Fibroblast of pulmonary artery (primary cell): ENCODE measurements at regions not wholly inside any gene's neighbourhood (a gene's known extent, or its start where the extent isn't known, plus 50 kb on each side); places are given as distances from the start of the nearest gene placed in this dataset.

Experiments used
- DNase-seq: peaks from one replicate; pipeline ENCODE4 v3.0.0-alpha.2; 2010; ENCODE audit warnings: low read depth
- H3K4me3 ChIP-seq: replicated peaks from 2 replicates; pipeline ENCODE4 v1.5.1; 2011; ENCODE audit warnings: low read depth, mild to moderate bottlenecking, control low read depth, low read length, moderate library complexity
- CTCF ChIP-seq: IDR thresholded peaks from 2 replicates; pipeline ENCODE4 v1.5.1; 2011; ENCODE audit warnings: mild to moderate bottlenecking, control low read depth, low read length, inconsistent platforms; ENCODE audit errors: missing control alignments

GRCh38 chr2:224141304-224141703, 102.2 kb upstream of the SERPINE2 start:
- DNase-seq, result no peak
- no peak overlapping the region for H3K4me3 ChIP-seq
- no peak for TF ChIP-seq CTCF

DNA sequence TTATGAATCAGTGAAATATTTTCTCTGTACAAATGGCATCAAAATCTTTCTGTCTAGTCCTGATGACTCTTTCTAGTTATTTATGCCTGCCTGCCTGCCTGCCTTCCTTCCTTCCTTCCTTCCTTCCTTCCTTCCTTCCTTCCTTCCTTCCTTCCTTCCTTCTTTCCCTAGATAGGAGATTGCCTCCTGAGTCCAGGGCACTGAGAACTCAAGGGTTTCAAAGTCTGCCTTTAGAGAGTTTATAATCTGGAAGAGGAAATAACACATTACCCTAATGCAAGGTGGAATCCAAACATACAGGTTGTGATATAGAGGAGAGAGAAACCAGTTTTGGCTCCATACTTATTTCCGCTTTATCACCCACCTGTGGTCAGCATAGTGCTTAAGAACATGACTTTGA, 98.1 kb upstream of the SERPINE2 start:
- no peak for TF ChIP-seq CTCF
- no peak overlapping the region for H3K4me3 ChIP-seq
- DNase-seq, result no peak

GRCh38 chr2:224136396-224136795, 97.3 kb upstream of the SERPINE2 start:
- no peak for DNase-seq
- no peak for TF ChIP-seq CTCF
- H3K4me3 ChIP-seq, result no peak overlapping the region

DNA sequence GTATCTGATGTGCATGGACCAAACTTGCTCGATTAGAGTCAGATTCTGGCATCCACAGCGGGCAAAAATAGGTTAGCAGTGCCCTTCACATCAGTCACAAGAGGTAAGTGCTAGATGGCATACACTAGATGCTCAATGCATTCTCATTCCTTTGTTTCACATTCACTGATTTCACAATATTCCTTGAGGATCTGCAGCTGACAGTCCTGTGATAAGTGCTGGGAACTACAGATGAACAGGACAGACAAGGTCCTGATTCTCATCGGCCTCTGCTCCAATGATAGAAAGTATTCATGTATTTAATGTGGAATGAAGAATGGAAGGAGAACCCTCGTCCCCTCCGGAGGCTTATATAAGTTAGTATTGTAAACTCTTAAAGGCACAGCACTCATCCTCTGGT, 96.8 kb upstream of the SERPINE2 start:
- no peak overlapping the region for H3K4me3 ChIP-seq
- DNase-seq, result no peak
- TF ChIP-seq CTCF, result no peak

GRCh38 chr2:224134003-224134734, 95.1 kb upstream of the SERPINE2 start:
- TF ChIP-seq CTCF, result no peak
- no peak for DNase-seq
- H3K4me3 ChIP-seq, result no peak overlapping the region

GRCh38 chr2:224133387-224133786, 94.3 kb upstream of the SERPINE2 start:
- DNase-seq, result no peak
- no peak for TF ChIP-seq CTCF
- H3K4me3 ChIP-seq, result no peak overlapping the region

GRCh38 chr2:224127871-224128501, 88.9 kb upstream of the SERPINE2 start:
- H3K4me3 ChIP-seq, result no peak overlapping the region
- TF ChIP-seq CTCF, result no peak
- DNase-seq, result peak; percentile 41
